GM12878 (cell line): ENCODE measurements at regions not wholly inside any gene's neighbourhood (a gene's known extent, or its start where the extent isn't known, plus 50 kb on each side); places are given as distances from the start of the nearest gene placed in this dataset.

ENCODE experiments used
- ATAC-seq: fragments of 200-7000 bp; cut with Tn5 transposase; 3 replicates; pipeline ENCODE4 v1.9.1; 2020; ENCODE audit warnings: mild to moderate bottlenecking, moderate library complexity
- BruUV-seq: library from RNA; stranded (reverse); fragments of 400-500 nt; replicated peaks from 2 replicates; lab custom pipeline; 2021; lab: Mats Ljungman, UMichigan
- CTCF ChIA-PET: fragments of 300-600 bp; sonication (Branson Sonifier 250); formaldehyde crosslinking; extraction: SDS; loops from one replicate; lab custom pipeline; 2021; ENCODE audit warnings: inconsistent platforms; lab: Yijun Ruan, JAX
- POLR2A ChIA-PET: fragments of 350-600 bp; formaldehyde crosslinking; extraction: SDS; loops from one replicate; lab custom pipeline; 2021; ENCODE audit warnings: inconsistent platforms; lab: Charles Lee
- RAD21 ChIA-PET: fragments of 300-600 bp; sonication (Branson Sonifier 250); formaldehyde crosslinking; loops from one replicate; lab custom pipeline; 2023; ENCODE audit warnings: antibody characterized with exemption; ENCODE audit not compliant: unreplicated experiment; lab: Charles Lee
- SMC1A ChIA-PET: fragments of 300-600 bp; sonication (Branson Sonifier 250); formaldehyde crosslinking; loops from one replicate; lab custom pipeline; 2023; ENCODE audit not compliant: unreplicated experiment, uncharacterized antibody; lab: Charles Lee
- DNase-seq: peaks from one replicate; pipeline ENCODE4 v3.0.0-alpha.2; 2011; ENCODE audit warnings: low read depth, low spot score
- FAIRE-seq: peaks from 3 replicates; lab custom pipeline; 2011; peaks lifted over from hg19 to GRCh38; lab: Jason Lieb, UNC
- H2AFZ ChIP-seq: 2 replicates; pipeline ENCODE4 v1.6.0; 2011; ENCODE audit warnings: low read depth, low read length, control low read depth; ENCODE audit not compliant: control insufficient read depth
- H3K27ac ChIP-seq: 2 replicates; pipeline ENCODE4 v1.5.1; 2011; ENCODE audit warnings: control low read depth; ENCODE audit not compliant: control insufficient read depth, insufficient read depth
- H3K27me3 ChIP-seq, 2 experiments: replicated peaks in 1 of 2; 2 replicates each; pipeline versions ENCODE4 v1.6.0 to v1.6.1; 2011; ENCODE audit warnings: low read length in 1 of 2; ENCODE audit not compliant: control insufficient read depth in 2 of 2, insufficient read depth in 2 of 2
- H3K36me3 ChIP-seq, 2 experiments: 2 replicates each; pipeline ENCODE4 v1.5.1; 2011; ENCODE audit warnings: low read length in 1 of 2; ENCODE audit not compliant: control insufficient read depth in 2 of 2, insufficient read depth in 2 of 2
- H3K4me1 ChIP-seq: 2 replicates; pipeline ENCODE4 v1.6.1; 2011; ENCODE audit warnings: mild to moderate bottlenecking, low read length, moderate library complexity, mixed read lengths; ENCODE audit not compliant: control insufficient read depth, insufficient read depth
- H3K4me2 ChIP-seq: 2 replicates; pipeline ENCODE4 v1.6.0; 2011; ENCODE audit warnings: control low read depth; ENCODE audit not compliant: control insufficient read depth, insufficient read depth
- H3K4me3 ChIP-seq: fragments of 200-600 bp; sonication (generic); 2 replicates; pipeline ENCODE4 v1.5.1; 2016
- H3K79me2 ChIP-seq: 2 replicates; pipeline ENCODE4 v1.6.0; 2011; ENCODE audit warnings: low read length; ENCODE audit not compliant: control insufficient read depth, insufficient read depth
- H3K9ac ChIP-seq: 2 replicates; pipeline ENCODE4 v1.8.0; 2011; ENCODE audit warnings: low read length, control low read depth, mixed read lengths; ENCODE audit not compliant: control insufficient read depth, insufficient read depth
- H3K9me3 ChIP-seq: replicated peaks from 3 replicates; pipeline ENCODE4 v1.5.1; 2011; ENCODE audit warnings: mild to moderate bottlenecking, low read length; ENCODE audit not compliant: control insufficient read depth, insufficient read depth
- H4K20me1 ChIP-seq: 2 replicates; pipeline ENCODE4 v1.6.0; 2011; ENCODE audit not compliant: control insufficient read depth, insufficient read depth
- BCL11A ChIP-seq: IDR thresholded peaks from 2 replicates; pipeline ENCODE4 v1.6.1; 2011; ENCODE audit warnings: low read depth, low read length
- CHD4 ChIP-seq: fragments of 200-600 bp; sonication (generic); IDR thresholded peaks from 2 replicates; pipeline ENCODE4 v1.6.1; 2016; ENCODE audit warnings: mild to moderate bottlenecking
- FOS ChIP-seq: IDR thresholded peaks from 3 replicates; pipeline ENCODE4 v1.6.1; 2011; ENCODE audit warnings: borderline replicate concordance; ENCODE audit not compliant: insufficient read length; ENCODE audit errors: extremely low read depth
- NRF1 ChIP-seq: conservative IDR thresholded peaks from 2 replicates; pipeline ENCODE4 v1.6.1; 2011; ENCODE audit warnings: mild to moderate bottlenecking, low read depth, low read length, improper control_type of control experiment
- PML ChIP-seq: IDR thresholded peaks from 2 replicates; pipeline ENCODE4 v1.6.1; 2012; ENCODE audit warnings: low read length, inconsistent platforms
- SMAD1 ChIP-seq: fragments of 450-650 bp; IDR thresholded peaks from 2 replicates; pipeline ENCODE4 v1.6.1; 2018; ENCODE audit warnings: mild to moderate bottlenecking, low read depth; ENCODE audit not compliant: partially characterized antibody
- WGBS: methylation state at CpG from one replicate; pipeline ENCODE4 v1.1.6; 2016; ENCODE audit warnings: low lambda C conversion rate; ENCODE audit not compliant: insufficient replicate concordance, insufficient coverage; ENCODE audit errors: missing lambda C conversion rate; 5-methylcytosine and 5-hydroxymethylcytosine counted together
- in situ Hi-C: fragments of 300-500 bp; cut with MboI; formaldehyde crosslinking; loops from 9 replicates; pipeline ENCODE4 v1.14.3; 2018; ENCODE audit warnings: mixed read lengths
- intact Hi-C: fragments of 100-400 bp; cut with micrococcal nuclease; formaldehyde crosslinking; loops from one replicate; pipeline ENCODE4 v1.14.2; 2022; ENCODE audit not compliant: unreplicated experiment
- TF ChIP-seq, protein P1 (sequence below): fragments of 450-650 bp; IDR thresholded peaks from 2 replicates; pipeline ENCODE4 v1.6.1; 2017; ENCODE audit warnings: mild to moderate bottlenecking, moderate library complexity
- TF ChIP-seq, protein P2 (sequence below): fragments of 450-650 bp; IDR thresholded peaks from 2 replicates; pipeline ENCODE4 v1.6.1; 2017; ENCODE audit warnings: low read depth, mild to moderate bottlenecking, moderate library complexity
- TF ChIP-seq, protein P3 (sequence below): fragments of 150-350 bp; IDR thresholded peaks from 2 replicates; pipeline ENCODE4 v1.6.1; 2014; ENCODE audit warnings: mild to moderate bottlenecking, low read depth, low read length
- TF ChIP-seq, protein P4 (sequence below): IDR thresholded peaks from 2 replicates; pipeline ENCODE4 v1.6.1; 2012; ENCODE audit warnings: low read depth, low read length, improper control_type of control experiment
- TF ChIP-seq, protein P5 (sequence below): IDR thresholded peaks from 2 replicates; pipeline ENCODE4 v1.6.1; 2012; ENCODE audit warnings: improper control_type of control experiment, low read depth, low read length; ENCODE audit not compliant: insufficient replicate concordance

DNA sequence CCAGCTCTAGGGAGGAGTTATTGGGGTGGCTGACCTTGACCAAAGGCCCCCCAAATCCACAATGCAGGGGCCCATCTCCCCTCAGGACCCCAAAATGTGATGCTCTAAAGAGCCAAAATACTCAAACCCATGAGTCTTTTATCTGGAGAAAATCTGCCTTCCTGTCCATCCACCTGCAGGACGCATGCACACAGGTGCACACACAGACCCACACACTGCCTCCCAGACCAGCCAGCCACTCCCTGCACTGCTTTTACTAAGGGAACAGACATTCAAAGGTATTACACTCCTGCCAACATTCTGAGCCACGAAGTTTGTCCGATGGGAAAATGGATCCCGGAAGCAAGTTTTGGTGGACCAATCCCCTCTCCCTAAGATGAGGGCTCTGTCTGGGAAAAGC lies 76.1 kb upstream of the CDH5 start:
- no peaks in the 10 kb centered on the region for H3K9me3 ChIP-seq
- no peak overlapping the region for H3K27ac ChIP-seq
- no peak overlapping the region for H3K9ac ChIP-seq
- peaks cover 0 to 3% of the 10 kb centered on the region in 2 experiments; a peak in 1 of 4 replicates for H3K27me3 ChIP-seq
- WGBS: 36% methylated on average over 4 of the region's 4 CpGs
- H3K36me3 ChIP-seq: no peaks in the 10 kb centered on the region
- SMC1A ChIA-PET: no interaction called here
- FAIRE-seq: no peak
- POLR2A ChIA-PET: no interaction called here
- ATAC-seq: no peak
- BruUV-seq: no TSS peak
- no peak overlapping the region for H3K4me2 ChIP-seq
- no peak overlapping the region for H2AFZ ChIP-seq
- in situ Hi-C loops: no loop called here
- H3K4me3 ChIP-seq: no peak overlapping the region
- RAD21 ChIA-PET: no interaction called here
- no peak for DNase-seq
- H4K20me1 ChIP-seq: no peaks in the 10 kb centered on the region; the same call in 1 of the 2 replicates
- intact Hi-C loops: no loop called here
- CTCF ChIA-PET: no interaction called here
- H3K79me2 ChIP-seq: no peaks in the 10 kb centered on the region
- H3K4me1 ChIP-seq: no peaks in the 10 kb centered on the region
- TF ChIP-seq, protein P1, sequence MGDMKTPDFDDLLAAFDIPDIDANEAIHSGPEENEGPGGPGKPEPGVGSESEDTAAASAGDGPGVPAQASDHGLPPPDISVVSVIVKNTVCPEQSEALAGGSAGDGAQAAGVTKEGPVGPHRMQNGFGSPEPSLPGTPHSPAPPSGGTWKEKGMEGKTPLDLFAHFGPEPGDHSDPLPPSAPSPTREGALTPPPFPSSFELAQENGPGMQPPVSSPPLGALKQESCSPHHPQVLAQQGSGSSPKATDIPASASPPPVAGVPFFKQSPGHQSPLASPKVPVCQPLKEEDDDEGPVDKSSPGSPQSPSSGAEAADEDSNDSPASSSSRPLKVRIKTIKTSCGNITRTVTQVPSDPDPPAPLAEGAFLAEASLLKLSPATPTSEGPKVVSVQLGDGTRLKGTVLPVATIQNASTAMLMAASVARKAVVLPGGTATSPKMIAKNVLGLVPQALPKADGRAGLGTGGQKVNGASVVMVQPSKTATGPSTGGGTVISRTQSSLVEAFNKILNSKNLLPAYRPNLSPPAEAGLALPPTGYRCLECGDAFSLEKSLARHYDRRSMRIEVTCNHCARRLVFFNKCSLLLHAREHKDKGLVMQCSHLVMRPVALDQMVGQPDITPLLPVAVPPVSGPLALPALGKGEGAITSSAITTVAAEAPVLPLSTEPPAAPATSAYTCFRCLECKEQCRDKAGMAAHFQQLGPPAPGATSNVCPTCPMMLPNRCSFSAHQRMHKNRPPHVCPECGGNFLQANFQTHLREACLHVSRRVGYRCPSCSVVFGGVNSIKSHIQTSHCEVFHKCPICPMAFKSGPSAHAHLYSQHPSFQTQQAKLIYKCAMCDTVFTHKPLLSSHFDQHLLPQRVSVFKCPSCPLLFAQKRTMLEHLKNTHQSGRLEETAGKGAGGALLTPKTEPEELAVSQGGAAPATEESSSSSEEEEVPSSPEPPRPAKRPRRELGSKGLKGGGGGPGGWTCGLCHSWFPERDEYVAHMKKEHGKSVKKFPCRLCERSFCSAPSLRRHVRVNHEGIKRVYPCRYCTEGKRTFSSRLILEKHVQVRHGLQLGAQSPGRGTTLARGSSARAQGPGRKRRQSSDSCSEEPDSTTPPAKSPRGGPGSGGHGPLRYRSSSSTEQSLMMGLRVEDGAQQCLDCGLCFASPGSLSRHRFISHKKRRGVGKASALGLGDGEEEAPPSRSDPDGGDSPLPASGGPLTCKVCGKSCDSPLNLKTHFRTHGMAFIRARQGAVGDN: no peak
- TF ChIP-seq FOS (no peak), BCL11A (no peak), SMAD1 (no peak), NRF1 (no peak), CHD4 (no peak), PML (no peak)
- TF ChIP-seq, protein P2, sequence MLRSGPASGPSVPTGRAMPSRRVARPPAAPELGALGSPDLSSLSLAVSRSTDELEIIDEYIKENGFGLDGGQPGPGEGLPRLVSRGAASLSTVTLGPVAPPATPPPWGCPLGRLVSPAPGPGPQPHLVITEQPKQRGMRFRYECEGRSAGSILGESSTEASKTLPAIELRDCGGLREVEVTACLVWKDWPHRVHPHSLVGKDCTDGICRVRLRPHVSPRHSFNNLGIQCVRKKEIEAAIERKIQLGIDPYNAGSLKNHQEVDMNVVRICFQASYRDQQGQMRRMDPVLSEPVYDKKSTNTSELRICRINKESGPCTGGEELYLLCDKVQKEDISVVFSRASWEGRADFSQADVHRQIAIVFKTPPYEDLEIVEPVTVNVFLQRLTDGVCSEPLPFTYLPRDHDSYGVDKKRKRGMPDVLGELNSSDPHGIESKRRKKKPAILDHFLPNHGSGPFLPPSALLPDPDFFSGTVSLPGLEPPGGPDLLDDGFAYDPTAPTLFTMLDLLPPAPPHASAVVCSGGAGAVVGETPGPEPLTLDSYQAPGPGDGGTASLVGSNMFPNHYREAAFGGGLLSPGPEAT: no peak
- TF ChIP-seq, protein P3, sequence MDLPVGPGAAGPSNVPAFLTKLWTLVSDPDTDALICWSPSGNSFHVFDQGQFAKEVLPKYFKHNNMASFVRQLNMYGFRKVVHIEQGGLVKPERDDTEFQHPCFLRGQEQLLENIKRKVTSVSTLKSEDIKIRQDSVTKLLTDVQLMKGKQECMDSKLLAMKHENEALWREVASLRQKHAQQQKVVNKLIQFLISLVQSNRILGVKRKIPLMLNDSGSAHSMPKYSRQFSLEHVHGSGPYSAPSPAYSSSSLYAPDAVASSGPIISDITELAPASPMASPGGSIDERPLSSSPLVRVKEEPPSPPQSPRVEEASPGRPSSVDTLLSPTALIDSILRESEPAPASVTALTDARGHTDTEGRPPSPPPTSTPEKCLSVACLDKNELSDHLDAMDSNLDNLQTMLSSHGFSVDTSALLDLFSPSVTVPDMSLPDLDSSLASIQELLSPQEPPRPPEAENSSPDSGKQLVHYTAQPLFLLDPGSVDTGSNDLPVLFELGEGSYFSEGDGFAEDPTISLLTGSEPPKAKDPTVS: no peak
- TF ChIP-seq, protein P4, sequence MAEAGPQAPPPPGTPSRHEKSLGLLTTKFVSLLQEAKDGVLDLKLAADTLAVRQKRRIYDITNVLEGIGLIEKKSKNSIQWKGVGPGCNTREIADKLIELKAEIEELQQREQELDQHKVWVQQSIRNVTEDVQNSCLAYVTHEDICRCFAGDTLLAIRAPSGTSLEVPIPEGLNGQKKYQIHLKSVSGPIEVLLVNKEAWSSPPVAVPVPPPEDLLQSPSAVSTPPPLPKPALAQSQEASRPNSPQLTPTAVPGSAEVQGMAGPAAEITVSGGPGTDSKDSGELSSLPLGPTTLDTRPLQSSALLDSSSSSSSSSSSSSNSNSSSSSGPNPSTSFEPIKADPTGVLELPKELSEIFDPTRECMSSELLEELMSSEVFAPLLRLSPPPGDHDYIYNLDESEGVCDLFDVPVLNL: no peak
- TF ChIP-seq, protein P5, sequence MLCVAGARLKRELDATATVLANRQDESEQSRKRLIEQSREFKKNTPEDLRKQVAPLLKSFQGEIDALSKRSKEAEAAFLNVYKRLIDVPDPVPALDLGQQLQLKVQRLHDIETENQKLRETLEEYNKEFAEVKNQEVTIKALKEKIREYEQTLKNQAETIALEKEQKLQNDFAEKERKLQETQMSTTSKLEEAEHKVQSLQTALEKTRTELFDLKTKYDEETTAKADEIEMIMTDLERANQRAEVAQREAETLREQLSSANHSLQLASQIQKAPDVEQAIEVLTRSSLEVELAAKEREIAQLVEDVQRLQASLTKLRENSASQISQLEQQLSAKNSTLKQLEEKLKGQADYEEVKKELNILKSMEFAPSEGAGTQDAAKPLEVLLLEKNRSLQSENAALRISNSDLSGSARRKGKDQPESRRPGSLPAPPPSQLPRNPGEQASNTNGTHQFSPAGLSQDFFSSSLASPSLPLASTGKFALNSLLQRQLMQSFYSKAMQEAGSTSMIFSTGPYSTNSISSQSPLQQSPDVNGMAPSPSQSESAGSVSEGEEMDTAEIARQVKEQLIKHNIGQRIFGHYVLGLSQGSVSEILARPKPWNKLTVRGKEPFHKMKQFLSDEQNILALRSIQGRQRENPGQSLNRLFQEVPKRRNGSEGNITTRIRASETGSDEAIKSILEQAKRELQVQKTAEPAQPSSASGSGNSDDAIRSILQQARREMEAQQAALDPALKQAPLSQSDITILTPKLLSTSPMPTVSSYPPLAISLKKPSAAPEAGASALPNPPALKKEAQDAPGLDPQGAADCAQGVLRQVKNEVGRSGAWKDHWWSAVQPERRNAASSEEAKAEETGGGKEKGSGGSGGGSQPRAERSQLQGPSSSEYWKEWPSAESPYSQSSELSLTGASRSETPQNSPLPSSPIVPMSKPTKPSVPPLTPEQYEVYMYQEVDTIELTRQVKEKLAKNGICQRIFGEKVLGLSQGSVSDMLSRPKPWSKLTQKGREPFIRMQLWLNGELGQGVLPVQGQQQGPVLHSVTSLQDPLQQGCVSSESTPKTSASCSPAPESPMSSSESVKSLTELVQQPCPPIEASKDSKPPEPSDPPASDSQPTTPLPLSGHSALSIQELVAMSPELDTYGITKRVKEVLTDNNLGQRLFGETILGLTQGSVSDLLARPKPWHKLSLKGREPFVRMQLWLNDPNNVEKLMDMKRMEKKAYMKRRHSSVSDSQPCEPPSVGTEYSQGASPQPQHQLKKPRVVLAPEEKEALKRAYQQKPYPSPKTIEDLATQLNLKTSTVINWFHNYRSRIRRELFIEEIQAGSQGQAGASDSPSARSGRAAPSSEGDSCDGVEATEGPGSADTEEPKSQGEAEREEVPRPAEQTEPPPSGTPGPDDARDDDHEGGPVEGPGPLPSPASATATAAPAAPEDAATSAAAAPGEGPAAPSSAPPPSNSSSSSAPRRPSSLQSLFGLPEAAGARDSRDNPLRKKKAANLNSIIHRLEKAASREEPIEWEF: no peak
